H1 (cell line): ENCODE measurements at regions not wholly inside any gene's neighbourhood (a gene's known extent, or its start where the extent isn't known, plus 50 kb on each side); places are given as distances from the start of the nearest gene placed in this dataset.

Experiments used
- BRCA1 ChIP-seq: IDR thresholded peaks from 2 replicates; pipeline ENCODE4 v1.6.1; 2012; ENCODE audit warnings: low read depth, low read length, improper control_type of control experiment
- CREB1 ChIP-seq: IDR thresholded peaks from 2 replicates; pipeline ENCODE4 v1.6.1; 2012; ENCODE audit warnings: inconsistent platforms
- GABPA ChIP-seq: IDR thresholded peaks from 2 replicates; pipeline ENCODE4 v1.6.1; 2011; ENCODE audit warnings: mild to moderate bottlenecking, low read length, moderate library complexity, borderline replicate concordance; ENCODE audit not compliant: insufficient read depth
- NANOG ChIP-seq: IDR thresholded peaks from 2 replicates; pipeline ENCODE4 v1.6.1; 2011; ENCODE audit warnings: low read length, low read depth, mild to moderate bottlenecking, inconsistent platforms; ENCODE audit not compliant: insufficient read depth, poor library complexity, severe bottlenecking
- RBBP5 ChIP-seq: IDR thresholded peaks from 2 replicates; pipeline ENCODE4 v1.7.1; 2012; ENCODE audit warnings: low read depth, mild to moderate bottlenecking, inconsistent platforms, low read length, moderate library complexity, borderline replicate concordance
- RNF2 ChIP-seq: fragments of 200-900, 300-1000 bp; sonication (generic); IDR thresholded peaks from 2 replicates; pipeline ENCODE4 v1.7.1; 2016; ENCODE audit warnings: borderline replicate concordance, low read depth, mild to moderate bottlenecking, antibody characterized with exemption, low read length; ENCODE audit not compliant: poor library complexity, severe bottlenecking; ENCODE audit errors: missing control alignments

GRCh38 chr3:182292591-182292990, 500.7 kb upstream of the ATP11B start (continued):
- TF ChIP-seq NANOG (no peak), RNF2 (no peak), GABPA (no peak), CREB1 (no peak), RBBP5 (no peak), BRCA1 (no peak)
- TF ChIP-seq, all 59 proteins: peak for 0
